ENCODE measurements at regions not wholly inside any gene's neighbourhood (a gene's known extent, or its start where the extent isn't known, plus 50 kb on each side); places are given as distances from the start of the nearest gene placed in this dataset.

GRCh38 chr1:60564916-60565750 is 491.6 kb upstream of the C1orf87 start:
- Histone ChIP-seq H3K9me3 (ENCODE audit: control insufficient read depth in 2 of 2, insufficient read depth in 1 of 2, low read length in 1 of 2) (no peaks in the 10 kb centered on the region), H3K4me1 (ENCODE audit: control insufficient read depth in 2 of 2, insufficient read depth in 2 of 2, low read length in 2 of 2) (no peaks in the 10 kb centered on the region), H3K27me3 (ENCODE audit: control insufficient read depth in 2 of 2, insufficient read depth in 1 of 2, low read length in 1 of 2) (no peaks in the 10 kb centered on the region), H3K4me3 (ENCODE audit: low read length in 2 of 2) (no peak overlapping the region), H3K36me3 (ENCODE audit: control insufficient read depth in 2 of 2, insufficient read depth in 2 of 2, low read length in 1 of 2) (no peaks in the 10 kb centered on the region), H3K27ac (ENCODE audit: low read depth in 1 of 2, low read length in 1 of 2) (no peak overlapping the region)
- WGBS: 43% methylated on average over 2 of the region's 2 CpGs
- peak in 1 of 9 donors; percentile 16 for DNase-seq (ENCODE audit: low read depth in 6 of 9, low spot score in 9 of 9)

GRCh38 chr1:60563777-60564535 is 490.4 kb upstream of the C1orf87 start:
- no peaks in the 10 kb centered on the region for H3K36me3 ChIP-seq (ENCODE audit: control insufficient read depth in 2 of 2, insufficient read depth in 2 of 2, low read length in 1 of 2)

GRCh38 chr1:60562740-60563139 is 489.2 kb upstream of the C1orf87 start:
- H3K27ac ChIP-seq (ENCODE audit: low read depth in 1 of 2, low read length in 1 of 2): no peak overlapping the region
- no peak overlapping the region for H3K4me3 ChIP-seq (ENCODE audit: low read length in 2 of 2)
- no peaks in the 10 kb centered on the region for H3K36me3 ChIP-seq (ENCODE audit: control insufficient read depth in 2 of 2, insufficient read depth in 2 of 2, low read length in 1 of 2)
- 94% methylated on average over 5 of the region's 5 CpGs for WGBS
- DNase-seq (ENCODE audit: low read depth in 6 of 9, low spot score in 9 of 9): no peak
- no peaks in the 10 kb centered on the region for H3K4me1 ChIP-seq (ENCODE audit: control insufficient read depth in 2 of 2, insufficient read depth in 2 of 2, low read length in 2 of 2)
- H3K9me3 ChIP-seq (ENCODE audit: control insufficient read depth in 2 of 2, insufficient read depth in 1 of 2, low read length in 1 of 2): no peaks in the 10 kb centered on the region
- no peaks in the 10 kb centered on the region for H3K27me3 ChIP-seq (ENCODE audit: control insufficient read depth in 2 of 2, insufficient read depth in 1 of 2, low read length in 1 of 2)

More at GRCh38 chr1:60563777-60564535, 490.4 kb upstream of the C1orf87 start:
- no peak overlapping the region for H3K27ac ChIP-seq (ENCODE audit: low read depth in 1 of 2, low read length in 1 of 2)
- no peaks in the 10 kb centered on the region for H3K27me3 ChIP-seq (ENCODE audit: control insufficient read depth in 2 of 2, insufficient read depth in 1 of 2, low read length in 1 of 2)
- H3K4me1 ChIP-seq (ENCODE audit: control insufficient read depth in 2 of 2, insufficient read depth in 2 of 2, low read length in 2 of 2): no peaks in the 10 kb centered on the region
- DNase-seq (ENCODE audit: low read depth in 6 of 9, low spot score in 9 of 9): no peak
- WGBS: 96% methylated on average over 4 of the region's 4 CpGs
- no peaks in the 10 kb centered on the region for H3K9me3 ChIP-seq (ENCODE audit: control insufficient read depth in 2 of 2, insufficient read depth in 1 of 2, low read length in 1 of 2)
- H3K4me3 ChIP-seq (ENCODE audit: low read length in 2 of 2): no peak overlapping the region

- Histone ChIP-seq H3K4me3 (ENCODE audit: low read length in 2 of 2) (no peak overlapping the region), H3K36me3 (ENCODE audit: control insufficient read depth in 2 of 2, insufficient read depth in 2 of 2, low read length in 1 of 2) (no peaks in the 10 kb centered on the region), H3K9me3 (ENCODE audit: control insufficient read depth in 2 of 2, insufficient read depth in 1 of 2, low read length in 1 of 2) (no peaks in the 10 kb centered on the region), H3K27me3 (ENCODE audit: control insufficient read depth in 2 of 2, insufficient read depth in 1 of 2, low read length in 1 of 2) (no peaks in the 10 kb centered on the region), H3K4me1 (ENCODE audit: control insufficient read depth in 2 of 2, insufficient read depth in 2 of 2, low read length in 2 of 2) (no peaks in the 10 kb centered on the region), H3K27ac (ENCODE audit: low read depth in 1 of 2, low read length in 1 of 2) (no peak overlapping the region)
- no peak for DNase-seq (ENCODE audit: low read depth in 6 of 9, low spot score in 9 of 9)
- WGBS: 96% methylated on average over 3 of the region's 3 CpGs
Observed at GRCh38 chr1:60560701-60561100, 487.1 kb upstream of the C1orf87 start.

GRCh38 chr1:60558236-60558635 is 484.7 kb upstream of the C1orf87 start:
- Histone ChIP-seq H3K36me3 (ENCODE audit: control insufficient read depth in 2 of 2, insufficient read depth in 2 of 2, low read length in 1 of 2) (no peaks in the 10 kb centered on the region), H3K9me3 (ENCODE audit: control insufficient read depth in 2 of 2, insufficient read depth in 1 of 2, low read length in 1 of 2) (no peaks in the 10 kb centered on the region), H3K27ac (ENCODE audit: low read depth in 1 of 2, low read length in 1 of 2) (no peak overlapping the region), H3K4me3 (ENCODE audit: low read length in 2 of 2) (no peak overlapping the region), H3K27me3 (ENCODE audit: control insufficient read depth in 2 of 2, insufficient read depth in 1 of 2, low read length in 1 of 2) (no peaks in the 10 kb centered on the region), H3K4me1 (ENCODE audit: control insufficient read depth in 2 of 2, insufficient read depth in 2 of 2, low read length in 2 of 2) (no peaks in the 10 kb centered on the region)
- 27% methylated on average over 2 of the region's 2 CpGs for WGBS
- no peak for DNase-seq (ENCODE audit: low read depth in 6 of 9, low spot score in 9 of 9)

GRCh38 chr1:60553730-60554129 is 480.2 kb upstream of the C1orf87 start:
- Histone ChIP-seq H3K27me3 (ENCODE audit: control insufficient read depth in 2 of 2, insufficient read depth in 1 of 2, low read length in 1 of 2) (no peaks in the 10 kb centered on the region), H3K9me3 (ENCODE audit: control insufficient read depth in 2 of 2, insufficient read depth in 1 of 2, low read length in 1 of 2) (no peaks in the 10 kb centered on the region), H3K27ac (ENCODE audit: low read depth in 1 of 2, low read length in 1 of 2) (no peak overlapping the region), H3K4me1 (ENCODE audit: control insufficient read depth in 2 of 2, insufficient read depth in 2 of 2, low read length in 2 of 2) (no peaks in the 10 kb centered on the region), H3K4me3 (ENCODE audit: low read length in 2 of 2) (no peak overlapping the region), H3K36me3 (ENCODE audit: control insufficient read depth in 2 of 2, insufficient read depth in 2 of 2, low read length in 1 of 2) (no peaks in the 10 kb centered on the region)
- 98% methylated on average over 2 of the region's 2 CpGs for WGBS
- no peak for DNase-seq (ENCODE audit: low read depth in 6 of 9, low spot score in 9 of 9)

GRCh38 chr1:60547821-60548220 is 474.3 kb upstream of the C1orf87 start:
- H3K27ac ChIP-seq (ENCODE audit: low read depth in 1 of 2, low read length in 1 of 2): no peak overlapping the region
- H3K4me3 ChIP-seq (ENCODE audit: low read length in 2 of 2): no peak overlapping the region
- no peaks in the 10 kb centered on the region for H3K36me3 ChIP-seq (ENCODE audit: control insufficient read depth in 2 of 2, insufficient read depth in 2 of 2, low read length in 1 of 2)
- WGBS: 95% methylated on average over 4 of the region's 4 CpGs
- H3K9me3 ChIP-seq (ENCODE audit: control insufficient read depth in 2 of 2, insufficient read depth in 1 of 2, low read length in 1 of 2): no peaks in the 10 kb centered on the region
- no peak for DNase-seq (ENCODE audit: low read depth in 6 of 9, low spot score in 9 of 9)
- no peaks in the 10 kb centered on the region for H3K4me1 ChIP-seq (ENCODE audit: control insufficient read depth in 2 of 2, insufficient read depth in 2 of 2, low read length in 2 of 2)
- H3K27me3 ChIP-seq (ENCODE audit: control insufficient read depth in 2 of 2, insufficient read depth in 1 of 2, low read length in 1 of 2): no peaks in the 10 kb centered on the region

GRCh38 chr1:60541831-60542532 is 468.4 kb upstream of the C1orf87 start:
- Histone ChIP-seq H3K9me3 (ENCODE audit: control insufficient read depth in 2 of 2, insufficient read depth in 1 of 2, low read length in 1 of 2) (no peaks in the 10 kb centered on the region), H3K36me3 (ENCODE audit: control insufficient read depth in 2 of 2, insufficient read depth in 2 of 2, low read length in 1 of 2) (no peaks in the 10 kb centered on the region), H3K4me3 (ENCODE audit: low read length in 2 of 2) (no peak overlapping the region), H3K27ac (ENCODE audit: low read depth in 1 of 2, low read length in 1 of 2) (no peak overlapping the region), H3K4me1 (ENCODE audit: control insufficient read depth in 2 of 2, insufficient read depth in 2 of 2, low read length in 2 of 2) (no peaks in the 10 kb centered on the region), H3K27me3 (ENCODE audit: control insufficient read depth in 2 of 2, insufficient read depth in 1 of 2, low read length in 1 of 2) (no peaks in the 10 kb centered on the region)
- no peak for DNase-seq (ENCODE audit: low read depth in 6 of 9, low spot score in 9 of 9)
- 93% methylated on average over 2 of the region's 2 CpGs for WGBS

GRCh38 chr1:60540141-60540540 is 466.6 kb upstream of the C1orf87 start:
- H3K36me3 ChIP-seq (ENCODE audit: control insufficient read depth in 2 of 2, insufficient read depth in 2 of 2, low read length in 1 of 2): no peaks in the 10 kb centered on the region
- DNase-seq (ENCODE audit: low read depth in 6 of 9, low spot score in 9 of 9): no peak
- no peaks in the 10 kb centered on the region for H3K4me1 ChIP-seq (ENCODE audit: control insufficient read depth in 2 of 2, insufficient read depth in 2 of 2, low read length in 2 of 2)
- no peaks in the 10 kb centered on the region for H3K9me3 ChIP-seq (ENCODE audit: control insufficient read depth in 2 of 2, insufficient read depth in 1 of 2, low read length in 1 of 2)
- no peaks in the 10 kb centered on the region for H3K27me3 ChIP-seq (ENCODE audit: control insufficient read depth in 2 of 2, insufficient read depth in 1 of 2, low read length in 1 of 2)
- H3K27ac ChIP-seq (ENCODE audit: low read depth in 1 of 2, low read length in 1 of 2): no peak overlapping the region
- whole genome bisulfite sequencing: 82% methylated on average over 12 of the region's 12 CpGs
- no peak overlapping the region for H3K4me3 ChIP-seq (ENCODE audit: low read length in 2 of 2)

Data from thymus (tissue), 11 donors.